ENCODE measurements at regions not wholly inside any gene's neighbourhood (a gene's known extent, or its start where the extent isn't known, plus 50 kb on each side); places are given as distances from the start of the nearest gene placed in this dataset.

- Mint-ChIP-seq H3K4me3 (ENCODE audit: unreplicated experiment) (no peak overlapping the region), H3K9me3 (ENCODE audit: unreplicated experiment) (no peaks in the 10 kb centered on the region), H3K36me3 (ENCODE audit: low read depth, unreplicated experiment) (peaks cover 2% of the 10 kb centered on the region), H3K4me1 (ENCODE audit: low read depth, unreplicated experiment) (no peaks in the 10 kb centered on the region), H3K27me3 (ENCODE audit: low read depth, unreplicated experiment) (peaks cover 4% of the 10 kb centered on the region), H3K27ac (ENCODE audit: unreplicated experiment) (no peak overlapping the region)
- Histone ChIP-seq H3K79me2 (ENCODE audit: insufficient read depth, low read length) (no peaks in the 10 kb centered on the region), H3K4me2 (ENCODE audit: low read length) (no peak overlapping the region), H3K27ac (ENCODE audit: low read depth, low read length) (no peak overlapping the region), H3K27me3 (ENCODE audit: insufficient read depth, low read length) (no peaks in the 10 kb centered on the region), H3K4me3 (ENCODE audit: insufficient read depth, low read depth, low read length) (no peak overlapping the region), H3K9ac (ENCODE audit: low read length) (no peak overlapping the region), H4K20me1 (ENCODE audit: insufficient read depth, low read length) (no peaks in the 10 kb centered on the region), H3K4me1 (ENCODE audit: insufficient read depth, low read length) (no peaks in the 10 kb centered on the region), H3K9me3 (ENCODE audit: insufficient read depth, low read depth, low read length) (peaks cover 5% of the 10 kb centered on the region), H2AFZ (ENCODE audit: low read depth, low read length) (no peak overlapping the region), H3K36me3 (ENCODE audit: insufficient read depth, low read length) (no peaks in the 10 kb centered on the region)
- TF ChIP-seq, protein P1, sequence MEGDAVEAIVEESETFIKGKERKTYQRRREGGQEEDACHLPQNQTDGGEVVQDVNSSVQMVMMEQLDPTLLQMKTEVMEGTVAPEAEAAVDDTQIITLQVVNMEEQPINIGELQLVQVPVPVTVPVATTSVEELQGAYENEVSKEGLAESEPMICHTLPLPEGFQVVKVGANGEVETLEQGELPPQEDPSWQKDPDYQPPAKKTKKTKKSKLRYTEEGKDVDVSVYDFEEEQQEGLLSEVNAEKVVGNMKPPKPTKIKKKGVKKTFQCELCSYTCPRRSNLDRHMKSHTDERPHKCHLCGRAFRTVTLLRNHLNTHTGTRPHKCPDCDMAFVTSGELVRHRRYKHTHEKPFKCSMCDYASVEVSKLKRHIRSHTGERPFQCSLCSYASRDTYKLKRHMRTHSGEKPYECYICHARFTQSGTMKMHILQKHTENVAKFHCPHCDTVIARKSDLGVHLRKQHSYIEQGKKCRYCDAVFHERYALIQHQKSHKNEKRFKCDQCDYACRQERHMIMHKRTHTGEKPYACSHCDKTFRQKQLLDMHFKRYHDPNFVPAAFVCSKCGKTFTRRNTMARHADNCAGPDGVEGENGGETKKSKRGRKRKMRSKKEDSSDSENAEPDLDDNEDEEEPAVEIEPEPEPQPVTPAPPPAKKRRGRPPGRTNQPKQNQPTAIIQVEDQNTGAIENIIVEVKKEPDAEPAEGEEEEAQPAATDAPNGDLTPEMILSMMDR (IDR thresholded peaks at IDR 0.05; ENCODE audit: insufficient read depth, low read depth, low read length) = no peak
- TF ChIP-seq EZH2 (IDR thresholded peaks at IDR 0.05; ENCODE audit: insufficient read depth, low read length) = no peak
- no peak for FAIRE-seq
- no peak for DNase-seq (ENCODE audit: low read depth)
Observed at GRCh38 chr5:42217791-42218190, 205.4 kb upstream of the GHR start.

GRCh38 chr5:42225009-42225408 is 198.2 kb upstream of the GHR start:
- Histone ChIP-seq H2AFZ (ENCODE audit: low read depth, low read length) (no peak overlapping the region), H3K36me3 (ENCODE audit: insufficient read depth, low read length) (no peaks in the 10 kb centered on the region), H3K9me3 (ENCODE audit: insufficient read depth, low read depth, low read length) (no peaks in the 10 kb centered on the region), H4K20me1 (ENCODE audit: insufficient read depth, low read length) (no peaks in the 10 kb centered on the region), H3K9ac (ENCODE audit: low read length) (no peak overlapping the region), H3K4me2 (ENCODE audit: low read length) (no peak overlapping the region), H3K27me3 (ENCODE audit: insufficient read depth, low read length) (no peaks in the 10 kb centered on the region), H3K4me1 (ENCODE audit: insufficient read depth, low read length) (no peaks in the 10 kb centered on the region), H3K4me3 (ENCODE audit: insufficient read depth, low read depth, low read length) (no peak overlapping the region), H3K27ac (ENCODE audit: low read depth, low read length) (no peak overlapping the region), H3K79me2 (ENCODE audit: insufficient read depth, low read length) (no peaks in the 10 kb centered on the region)
- no peak for FAIRE-seq
- H3K9me3 Mint-ChIP-seq (ENCODE audit: unreplicated experiment) = no peaks in the 10 kb centered on the region
- no peak for DNase-seq (ENCODE audit: low read depth)
- no peak overlapping the region for H3K27ac Mint-ChIP-seq (ENCODE audit: unreplicated experiment)
- peaks cover 23% of the 10 kb centered on the region for H3K27me3 Mint-ChIP-seq (ENCODE audit: low read depth, unreplicated experiment)
- H3K4me3 Mint-ChIP-seq (ENCODE audit: unreplicated experiment) = no peak overlapping the region
- no peaks in the 10 kb centered on the region for H3K4me1 Mint-ChIP-seq (ENCODE audit: low read depth, unreplicated experiment)
- H3K36me3 Mint-ChIP-seq (ENCODE audit: low read depth, unreplicated experiment) = no peaks in the 10 kb centered on the region
- no peak for TF ChIP-seq EZH2 (IDR thresholded peaks at IDR 0.05; ENCODE audit: insufficient read depth, low read length)
- TF ChIP-seq, protein P1 (IDR thresholded peaks at IDR 0.05; ENCODE audit: insufficient read depth, low read depth, low read length) = no peak

- TF ChIP-seq EZH2 (IDR thresholded peaks at IDR 0.05; ENCODE audit: insufficient read depth, low read length) = no peak
- TF ChIP-seq, protein P1 (IDR thresholded peaks at IDR 0.05; ENCODE audit: insufficient read depth, low read depth, low read length) = no peak
- Histone ChIP-seq H3K27me3 (ENCODE audit: insufficient read depth, low read length) (no peaks in the 10 kb centered on the region), H3K4me1 (ENCODE audit: insufficient read depth, low read length) (no peaks in the 10 kb centered on the region), H4K20me1 (ENCODE audit: insufficient read depth, low read length) (no peaks in the 10 kb centered on the region), H3K4me3 (ENCODE audit: insufficient read depth, low read depth, low read length) (no peak overlapping the region), H2AFZ (ENCODE audit: low read depth, low read length) (no peak overlapping the region), H3K27ac (ENCODE audit: low read depth, low read length) (no peak overlapping the region), H3K9me3 (ENCODE audit: insufficient read depth, low read depth, low read length) (no peaks in the 10 kb centered on the region), H3K4me2 (ENCODE audit: low read length) (no peak overlapping the region), H3K36me3 (ENCODE audit: insufficient read depth, low read length) (no peaks in the 10 kb centered on the region), H3K9ac (ENCODE audit: low read length) (no peak overlapping the region), H3K79me2 (ENCODE audit: insufficient read depth, low read length) (no peaks in the 10 kb centered on the region)
- Mint-ChIP-seq H3K4me3 (ENCODE audit: unreplicated experiment) (no peak overlapping the region), H3K9me3 (ENCODE audit: unreplicated experiment) (no peaks in the 10 kb centered on the region), H3K27me3 (ENCODE audit: low read depth, unreplicated experiment) (peaks cover 26% of the 10 kb centered on the region), H3K36me3 (ENCODE audit: low read depth, unreplicated experiment) (no peaks in the 10 kb centered on the region), H3K27ac (ENCODE audit: unreplicated experiment) (no peak overlapping the region), H3K4me1 (ENCODE audit: low read depth, unreplicated experiment) (no peaks in the 10 kb centered on the region)
- DNase-seq (ENCODE audit: low read depth) (no peak), FAIRE-seq (no peak)
Observed at GRCh38 chr5:42228279-42228678, 195.0 kb upstream of the GHR start.

Measured in astrocyte (in vitro differentiated cells and primary cell).